T-helper 2 cell treated with Interferon-gamma antibody and Interleukin-4, amounts not matched to agents 5 μg/mL and 100 μg/mL, for 36 hours (primary cell): ENCODE measurements at regions not wholly inside any gene's neighbourhood (a gene's known extent, or its start where the extent isn't known, plus 50 kb on each side); places are given as distances from the start of the nearest gene placed in this dataset.

ENCODE experiments used
- DNase-seq: peaks from one replicate; pipeline ENCODE4 v3.0.0; 2021; ENCODE audit warnings: low spot score
- H3K27ac Mint-ChIP-seq: one replicate; pipeline ENCODE4 v1.8.0; 2021; ENCODE audit warnings: mild to moderate bottlenecking, mixed read lengths
- H3K27me3 Mint-ChIP-seq: one replicate; pipeline ENCODE4 v1.8.0; 2021; ENCODE audit warnings: low read depth, mixed read lengths
- H3K36me3 Mint-ChIP-seq: one replicate; pipeline ENCODE4 v1.8.0; 2021; ENCODE audit warnings: low read depth, mixed read lengths
- H3K4me1 Mint-ChIP-seq: one replicate; pipeline ENCODE4 v1.8.0; 2021; ENCODE audit warnings: low read depth, mixed read lengths
- H3K4me3 Mint-ChIP-seq: one replicate; pipeline ENCODE4 v1.8.0; 2022; ENCODE audit warnings: mild to moderate bottlenecking, moderate library complexity, mixed read lengths
- H3K9me3 Mint-ChIP-seq: one replicate; pipeline ENCODE4 v1.8.0; 2021; ENCODE audit warnings: mixed read lengths

DNA sequence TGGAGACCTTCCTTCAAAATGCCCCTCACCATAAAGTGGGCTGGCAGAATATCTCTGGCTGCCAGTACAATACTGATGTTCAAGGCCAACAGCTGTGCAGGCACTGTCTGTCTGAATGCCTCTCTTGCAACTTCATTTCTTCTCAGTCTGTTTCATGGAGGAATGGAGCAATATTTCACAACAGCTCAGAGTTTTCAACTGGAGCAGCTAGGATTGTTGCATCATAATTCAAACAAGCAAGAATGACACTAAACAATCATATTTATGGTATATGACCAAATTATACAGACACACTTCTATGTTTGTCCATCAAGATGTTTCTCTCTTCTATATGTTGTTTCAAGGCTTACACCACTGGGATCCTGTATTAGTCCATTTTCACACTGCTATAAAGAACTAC, 444.2 kb downstream of the LRATD1 start:
- H3K27ac Mint-ChIP-seq: no peak overlapping the region
- DNase-seq: no peak
- H3K9me3 Mint-ChIP-seq: no peaks in the 10 kb centered on the region
- H3K4me3 Mint-ChIP-seq: no peak overlapping the region
- H3K4me1 Mint-ChIP-seq: no peaks in the 10 kb centered on the region
- peaks cover 7% of the 10 kb centered on the region for H3K27me3 Mint-ChIP-seq
- H3K36me3 Mint-ChIP-seq: no peaks in the 10 kb centered on the region

DNA sequence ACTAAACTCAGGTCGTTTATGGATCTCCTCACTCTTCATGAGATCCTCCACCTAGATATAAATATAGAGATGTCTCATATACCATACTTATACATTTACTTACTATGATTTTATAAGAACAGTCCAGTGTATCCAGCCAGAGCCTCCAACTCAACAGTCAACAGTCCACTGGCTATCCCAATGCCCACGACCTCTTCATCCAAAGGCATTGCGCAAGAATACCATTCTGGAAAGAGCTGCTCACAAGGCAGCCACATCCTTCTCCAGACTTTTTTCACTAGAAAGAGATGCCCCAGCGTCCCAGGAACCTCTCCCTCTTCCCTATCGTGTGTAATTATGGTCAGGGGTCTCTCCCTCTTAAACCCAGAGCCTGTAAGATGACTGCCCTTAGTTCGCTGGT, 448.8 kb downstream of the LRATD1 start:
- Mint-ChIP-seq H3K36me3 (no peaks in the 10 kb centered on the region), H3K27me3 (peaks cover 2% of the 10 kb centered on the region), H3K4me3 (no peak overlapping the region), H3K9me3 (no peaks in the 10 kb centered on the region), H3K4me1 (no peaks in the 10 kb centered on the region), H3K27ac (no peak overlapping the region)
- no peak for DNase-seq

DNA sequence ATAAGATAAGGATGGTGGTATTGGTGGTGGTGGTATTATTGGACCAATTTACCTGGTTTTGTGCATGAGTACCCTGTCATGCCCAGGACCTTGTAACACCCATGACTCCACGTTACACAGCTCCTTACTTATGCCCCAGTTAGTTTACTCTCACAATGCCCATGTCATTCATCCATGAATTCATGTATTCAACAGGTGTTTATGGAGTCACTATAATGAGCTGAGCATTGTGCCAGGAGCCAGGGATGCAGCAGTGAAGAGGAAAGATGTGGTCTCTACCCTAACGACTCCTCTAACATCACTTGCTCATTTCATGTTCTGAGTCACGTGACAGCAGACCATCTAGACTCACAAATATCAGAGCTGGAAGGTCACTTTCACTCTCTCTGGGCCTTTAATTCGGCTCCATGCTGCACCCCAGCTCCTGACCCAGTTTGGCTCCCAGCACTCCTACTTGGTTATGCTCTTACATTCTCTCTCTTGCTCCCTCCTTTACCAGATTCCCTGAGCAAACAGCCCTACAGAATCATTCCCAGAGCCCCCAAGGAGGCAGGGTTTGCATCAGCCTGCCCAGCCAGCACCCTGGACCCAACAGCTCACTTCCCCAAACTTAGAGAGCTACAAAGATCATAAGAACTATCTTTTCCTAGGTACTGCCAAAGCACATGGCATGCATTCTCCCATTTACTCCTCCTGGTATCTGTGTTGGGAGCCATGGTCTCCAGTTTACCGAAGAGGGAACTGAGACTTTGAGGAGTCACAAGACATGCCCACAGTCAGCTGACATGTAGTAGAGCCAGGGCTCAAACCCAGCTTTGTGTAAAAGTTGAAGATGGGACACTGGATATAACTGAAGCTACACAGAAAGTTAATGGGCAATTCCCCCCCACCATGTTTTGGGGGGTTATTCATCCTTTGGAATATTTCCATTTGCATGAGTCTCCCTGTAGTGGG, 449.9 kb downstream of the LRATD1 start:
- H3K4me3 Mint-ChIP-seq: no peak overlapping the region
- H3K27me3 Mint-ChIP-seq: peaks cover 2% of the 10 kb centered on the region
- no peaks in the 10 kb centered on the region for H3K36me3 Mint-ChIP-seq
- no peaks in the 10 kb centered on the region for H3K4me1 Mint-ChIP-seq
- no peaks in the 10 kb centered on the region for H3K9me3 Mint-ChIP-seq
- H3K27ac Mint-ChIP-seq: no peak overlapping the region
- no peak for DNase-seq

DNA sequence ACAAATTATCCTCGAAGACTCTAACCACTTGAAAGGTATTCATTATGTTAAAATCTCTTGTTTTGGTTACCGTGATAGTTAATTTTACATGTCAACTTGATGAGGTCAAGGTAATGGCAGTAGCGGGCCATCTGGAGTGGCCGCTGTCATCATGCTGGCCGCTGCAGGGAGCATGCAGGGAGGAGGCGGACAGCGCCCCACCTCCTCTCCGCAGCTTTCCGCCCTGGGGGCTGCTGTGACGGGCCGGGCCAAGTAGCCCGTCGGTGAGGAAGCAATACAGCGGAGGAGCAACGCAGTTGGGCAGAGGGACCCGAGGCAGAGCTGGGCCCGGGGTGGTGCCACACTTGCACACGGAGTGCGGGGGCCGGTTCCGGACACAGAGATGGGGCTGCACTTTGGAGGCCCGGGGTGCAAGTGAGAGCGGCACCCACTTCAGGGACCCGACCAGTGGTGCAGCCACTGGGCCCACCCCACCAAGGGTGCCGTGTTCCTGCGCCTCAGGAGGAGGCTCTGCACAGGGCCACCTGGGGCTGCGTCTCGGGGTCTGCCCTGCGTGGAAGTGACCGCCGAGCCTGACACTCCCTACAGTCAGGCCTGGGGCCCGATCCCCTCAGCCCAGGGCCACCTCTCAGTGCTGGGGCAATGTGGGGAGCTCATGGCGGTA, 452.4 kb downstream of the LRATD1 start:
- Mint-ChIP-seq H3K36me3 (no peaks in the 10 kb centered on the region), H3K9me3 (no peaks in the 10 kb centered on the region), H3K4me1 (no peaks in the 10 kb centered on the region), H3K27me3 (no peaks in the 10 kb centered on the region), H3K4me3 (no peak overlapping the region), H3K27ac (no peak overlapping the region)
- DNase-seq: no peak

DNA sequence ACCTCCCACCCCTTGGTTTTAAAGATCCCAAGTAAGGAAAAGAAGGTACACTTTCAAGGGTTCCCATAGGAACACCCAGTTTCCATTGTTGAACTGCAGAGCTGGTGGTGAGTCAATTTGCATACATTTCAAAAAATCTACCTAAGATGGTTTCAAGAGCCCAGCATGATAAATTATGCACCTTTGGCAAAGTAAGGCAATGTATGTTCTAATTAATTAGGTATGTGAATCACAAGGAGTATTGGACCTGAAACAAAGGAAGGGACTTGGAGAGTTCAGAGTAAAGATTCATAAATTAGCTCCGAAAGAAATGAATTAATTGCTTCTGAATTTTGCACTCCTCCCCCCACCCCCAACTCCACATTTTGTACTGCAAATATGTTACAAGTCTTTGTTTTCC, 459.7 kb downstream of the LRATD1 start:
- Mint-ChIP-seq H3K27me3 (no peaks in the 10 kb centered on the region), H3K27ac (no peak overlapping the region), H3K9me3 (no peaks in the 10 kb centered on the region), H3K4me3 (no peak overlapping the region), H3K36me3 (no peaks in the 10 kb centered on the region), H3K4me1 (no peaks in the 10 kb centered on the region)
- DNase-seq: no peak

DNA sequence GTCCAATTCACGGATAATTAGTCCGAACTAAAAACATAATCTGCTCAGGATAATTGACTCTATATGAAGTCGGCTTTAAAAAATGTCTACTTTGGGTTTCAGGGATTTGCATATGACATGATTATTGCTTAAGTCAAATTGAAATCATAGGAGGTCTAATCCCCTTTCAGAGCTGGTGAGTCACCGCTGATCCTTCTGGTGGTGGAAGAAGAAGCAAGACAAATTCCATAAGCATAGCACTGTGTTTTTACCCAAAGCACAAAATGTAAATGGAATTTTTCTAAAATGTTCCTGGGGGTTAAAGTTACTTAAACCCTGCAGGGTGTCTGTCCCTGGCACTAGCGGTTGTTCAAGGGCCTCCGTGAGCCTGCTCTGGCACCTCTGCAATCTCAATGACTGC, 460.2 kb downstream of the LRATD1 start:
- H3K36me3 Mint-ChIP-seq: no peaks in the 10 kb centered on the region
- H3K27ac Mint-ChIP-seq: no peak overlapping the region
- H3K4me3 Mint-ChIP-seq: no peak overlapping the region
- DNase-seq: no peak
- H3K27me3 Mint-ChIP-seq: no peaks in the 10 kb centered on the region
- no peaks in the 10 kb centered on the region for H3K9me3 Mint-ChIP-seq
- H3K4me1 Mint-ChIP-seq: no peaks in the 10 kb centered on the region

DNA sequence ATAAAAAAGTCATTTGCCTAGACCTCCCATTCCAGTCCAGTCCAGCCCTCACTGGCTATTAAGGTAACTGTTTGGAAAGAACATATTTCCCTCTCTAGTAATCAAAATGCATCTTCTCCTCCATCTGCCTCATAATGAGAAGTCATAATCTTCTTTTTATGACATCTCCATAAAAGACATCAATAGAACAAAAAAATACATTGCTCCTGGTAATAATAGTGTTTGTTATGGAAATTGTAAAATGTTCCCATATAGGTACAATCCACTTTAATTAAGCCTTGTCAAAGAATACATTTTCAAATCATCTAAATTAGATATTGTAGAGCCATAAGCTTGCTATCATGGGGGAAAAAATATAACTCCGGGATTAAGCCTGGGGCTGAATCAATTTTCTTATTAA, 461.6 kb downstream of the LRATD1 start:
- Mint-ChIP-seq H3K27me3 (no peaks in the 10 kb centered on the region), H3K4me1 (no peaks in the 10 kb centered on the region), H3K9me3 (no peaks in the 10 kb centered on the region), H3K4me3 (no peak overlapping the region), H3K36me3 (no peaks in the 10 kb centered on the region), H3K27ac (no peak overlapping the region)
- no peak for DNase-seq

DNA sequence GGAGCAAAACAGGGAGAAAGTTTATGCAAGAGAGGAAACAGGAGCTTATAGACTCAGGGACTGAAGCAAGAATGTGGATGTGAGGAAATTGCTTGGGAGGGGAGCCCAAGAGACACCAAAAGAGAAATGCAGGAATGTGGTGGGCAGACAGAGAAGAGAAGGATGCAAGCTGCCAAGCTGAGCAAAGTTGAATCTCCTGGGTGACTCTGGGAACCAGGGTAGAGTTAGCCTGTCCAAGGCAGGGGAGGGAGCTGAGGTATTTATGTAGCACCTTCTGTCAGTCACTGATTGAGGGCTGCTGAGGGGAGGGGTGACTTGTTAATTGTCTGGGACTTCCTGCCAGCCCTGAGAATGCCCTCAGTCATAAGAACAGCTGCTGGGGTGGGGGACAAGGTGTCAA, 464.3 kb downstream of the NBAS start:
- Mint-ChIP-seq H3K36me3 (no peaks in the 10 kb centered on the region), H3K27me3 (no peaks in the 10 kb centered on the region), H3K4me3 (no peak overlapping the region), H3K27ac (no peak overlapping the region), H3K9me3 (no peaks in the 10 kb centered on the region), H3K4me1 (no peaks in the 10 kb centered on the region)
- no peak for DNase-seq

DNA sequence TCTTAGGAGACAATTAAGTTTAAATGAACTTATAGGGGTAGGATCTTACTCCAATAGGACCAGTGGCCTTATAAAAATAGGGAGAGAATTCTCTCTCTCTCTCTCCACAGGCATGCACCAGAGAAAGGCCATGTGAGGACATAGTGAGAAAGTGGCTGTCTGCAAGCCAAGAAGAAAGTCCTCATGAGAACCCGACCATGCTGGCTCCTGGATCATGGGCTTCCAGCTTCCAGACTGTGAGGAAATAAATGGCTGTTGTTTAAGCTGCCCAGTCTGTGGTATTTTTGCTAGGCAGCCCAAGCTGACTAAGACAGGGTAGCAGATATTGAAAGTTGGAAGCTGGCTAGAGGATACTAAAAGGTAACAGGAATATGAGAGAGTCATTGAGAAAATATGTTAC, 454.0 kb downstream of the NBAS start:
- no peak for DNase-seq
- Mint-ChIP-seq H3K27ac (no peak overlapping the region), H3K27me3 (no peaks in the 10 kb centered on the region), H3K36me3 (peaks cover 3% of the 10 kb centered on the region), H3K4me3 (no peak overlapping the region), H3K9me3 (peaks cover 20% of the 10 kb centered on the region), H3K4me1 (no peaks in the 10 kb centered on the region)

DNA sequence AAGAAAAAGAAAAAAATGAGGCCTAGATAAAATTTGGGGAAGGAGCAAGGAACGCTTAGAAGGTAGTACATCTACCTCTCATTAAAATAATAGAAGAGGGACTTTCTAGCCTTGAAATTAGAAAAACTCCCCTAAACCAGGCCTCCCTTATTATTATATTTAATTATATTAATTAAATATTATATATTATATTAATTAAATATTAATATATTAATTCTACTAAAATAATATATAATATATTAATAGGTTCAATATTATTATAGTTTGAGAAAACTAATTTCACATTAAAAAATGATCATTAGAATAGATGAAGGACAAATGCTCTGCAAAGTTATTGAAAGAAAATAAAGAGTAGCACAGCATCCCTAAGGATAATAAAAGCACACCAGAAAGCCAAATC, 449.4 kb downstream of the NBAS start:
- no peaks in the 10 kb centered on the region for H3K4me1 Mint-ChIP-seq
- no peaks in the 10 kb centered on the region for H3K27me3 Mint-ChIP-seq
- H3K36me3 Mint-ChIP-seq: peaks cover 3% of the 10 kb centered on the region
- no peak for DNase-seq
- no peak overlapping the region for H3K4me3 Mint-ChIP-seq
- H3K9me3 Mint-ChIP-seq: peaks cover 29% of the 10 kb centered on the region
- H3K27ac Mint-ChIP-seq: no peak overlapping the region

DNA sequence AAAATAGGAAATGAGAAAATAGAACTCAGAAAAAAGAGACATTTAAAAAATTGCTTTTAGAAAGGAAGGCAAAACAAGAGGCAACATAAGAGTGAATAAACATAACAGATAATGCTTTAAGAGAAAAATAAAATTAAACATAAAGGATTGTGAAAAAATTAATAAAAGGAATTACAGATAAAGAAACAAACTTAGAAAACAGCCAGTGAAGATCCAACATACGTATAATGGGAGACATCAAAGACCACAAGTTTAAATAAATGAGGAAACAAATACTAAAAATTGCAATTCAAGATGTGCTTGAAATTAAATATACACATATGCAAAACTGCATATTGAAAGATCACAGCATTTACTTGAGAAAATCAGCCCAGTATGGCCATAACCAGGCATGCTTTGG, 448.9 kb downstream of the NBAS start:
- no peak for DNase-seq
- Mint-ChIP-seq H3K4me3 (no peak overlapping the region), H3K36me3 (peaks cover 3% of the 10 kb centered on the region), H3K27ac (no peak overlapping the region), H3K27me3 (no peaks in the 10 kb centered on the region), H3K9me3 (peaks cover 29% of the 10 kb centered on the region), H3K4me1 (no peaks in the 10 kb centered on the region)

DNA sequence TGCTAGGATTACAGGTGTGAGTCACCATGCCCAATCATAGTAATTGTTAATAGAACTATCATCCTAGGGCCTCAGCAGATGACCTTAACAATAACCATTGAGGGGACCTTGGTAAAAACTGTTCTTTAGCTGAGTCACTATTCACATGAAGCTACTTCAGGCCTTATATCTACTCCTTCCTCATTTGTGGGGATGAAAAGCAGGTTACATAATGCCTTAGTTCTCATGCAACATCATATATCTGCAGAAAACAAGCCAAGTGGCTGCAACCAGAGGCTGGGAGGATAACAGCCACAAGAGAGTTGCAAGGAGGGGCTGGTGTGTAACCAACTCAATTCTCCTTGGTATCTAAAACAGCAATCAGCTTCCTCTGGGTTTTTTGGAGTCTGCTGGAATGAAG, 445.4 kb downstream of the NBAS start:
- peaks cover 3% of the 10 kb centered on the region for H3K36me3 Mint-ChIP-seq
- no peak overlapping the region for H3K27ac Mint-ChIP-seq
- DNase-seq: no peak
- H3K4me1 Mint-ChIP-seq: peaks cover under 1% of the 10 kb centered on the region
- no peak overlapping the region for H3K4me3 Mint-ChIP-seq
- no peaks in the 10 kb centered on the region for H3K27me3 Mint-ChIP-seq
- H3K9me3 Mint-ChIP-seq: peaks cover 21% of the 10 kb centered on the region

DNA sequence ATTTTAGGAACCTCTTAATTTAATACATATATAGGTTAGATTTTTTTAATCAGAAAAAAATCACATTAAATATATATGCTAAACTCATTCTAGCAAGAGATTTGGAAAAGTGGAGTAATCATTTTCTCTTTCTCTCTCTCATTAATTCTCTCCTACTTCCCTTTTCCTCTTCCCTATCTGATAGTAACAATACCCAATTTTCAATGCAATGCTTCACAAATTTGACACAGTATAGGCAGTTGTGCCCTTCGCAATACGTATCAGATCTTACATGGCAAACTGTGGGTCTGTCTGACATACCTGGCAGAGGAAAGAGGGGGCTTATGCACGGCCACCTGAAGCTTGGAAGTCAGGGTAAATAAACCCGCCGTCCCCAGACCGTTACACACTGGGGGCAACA, 444.3 kb downstream of the NBAS start:
- H3K36me3 Mint-ChIP-seq: peaks cover 3% of the 10 kb centered on the region
- H3K9me3 Mint-ChIP-seq: peaks cover 12% of the 10 kb centered on the region
- peaks cover 2% of the 10 kb centered on the region for H3K4me1 Mint-ChIP-seq
- H3K4me3 Mint-ChIP-seq: no peak overlapping the region
- no peak for DNase-seq
- H3K27me3 Mint-ChIP-seq: no peaks in the 10 kb centered on the region
- no peak overlapping the region for H3K27ac Mint-ChIP-seq
